IMR-90 (cell line): ENCODE measurements at regions not wholly inside any gene's neighbourhood (a gene's known extent, or its start where the extent isn't known, plus 50 kb on each side); places are given as distances from the start of the nearest gene placed in this dataset.

Experiments
- ATAC-seq: fragments of 200-7000 bp; cut with Tn5 transposase; 2 replicates; pipeline ENCODE4 v1.9.1; 2020; ENCODE audit warnings: low read depth, mild to moderate bottlenecking, moderate library complexity
- BruUV-seq: library from RNA; stranded (reverse); fragments of 400-500 nt; replicated peaks from 2 replicates; lab custom pipeline; 2021; lab: Mats Ljungman, UMichigan
- CTCF ChIA-PET: fragments of 300-600 bp; formaldehyde crosslinking; extraction: SDS; loops from one replicate; lab custom pipeline; 2021; ENCODE audit warnings: antibody characterized with exemption; lab: Yijun Ruan, JAX
- POLR2A ChIA-PET: fragments of 300-600 bp; sonication (Branson Sonifier 250); formaldehyde crosslinking; loops from one replicate; lab custom pipeline; 2022; ENCODE audit warnings: antibody characterized with exemption; ENCODE audit not compliant: unreplicated experiment; lab: Charles Lee
- DNase-seq: peaks from one replicate; pipeline ENCODE4 v3.0.0; 2013
- H2AFZ ChIP-seq: replicated peaks from 2 replicates; pipeline ENCODE3; 2013; ENCODE audit warnings: low read length, mild to moderate bottlenecking; ENCODE audit not compliant: poor library complexity
- H2AK5ac ChIP-seq: 2 replicates; pipeline ENCODE4 v1.6.1; 2013; ENCODE audit warnings: low read depth, low read length, inconsistent platforms
- H2AK9ac ChIP-seq: replicated peaks from 2 replicates; pipeline ENCODE3; 2013; ENCODE audit warnings: mild to moderate bottlenecking, low read depth, low read length, moderate library complexity; ENCODE audit not compliant: poor library complexity
- H2BK120ac ChIP-seq: 2 replicates; pipeline ENCODE4 v1.6.1; 2013; ENCODE audit warnings: low read depth, low read length, inconsistent platforms
- H2BK15ac ChIP-seq: 3 replicates; pipeline ENCODE4 v1.6.1; 2013; ENCODE audit warnings: low read depth, low read length, inconsistent platforms
- H2BK20ac ChIP-seq: 2 replicates; pipeline ENCODE4 v1.6.1; 2013; ENCODE audit warnings: low read depth, mild to moderate bottlenecking, inconsistent platforms, low read length, moderate library complexity
- H2BK5ac ChIP-seq: 2 replicates; pipeline ENCODE4 v1.6.1; 2013; ENCODE audit warnings: mild to moderate bottlenecking, low read depth, low read length, inconsistent platforms; ENCODE audit not compliant: poor library complexity, severe bottlenecking
- H3K14ac ChIP-seq: replicated peaks from 2 replicates; pipeline ENCODE4 v1.6.1; 2013; ENCODE audit warnings: low read depth, low read length, inconsistent platforms
- H3K18ac ChIP-seq: 2 replicates; pipeline ENCODE4 v1.6.1; 2013; ENCODE audit warnings: low read depth, low read length, control low read depth
- H3K23ac ChIP-seq: 2 replicates; pipeline ENCODE4 v1.6.1; 2013; ENCODE audit warnings: low read depth, low read length, inconsistent platforms
- H3K27ac ChIP-seq: 2 replicates; pipeline ENCODE4 v1.5.1; 2013; ENCODE audit warnings: mild to moderate bottlenecking, control low read depth, low read length; ENCODE audit not compliant: insufficient read depth
- H3K27me3 ChIP-seq: 2 replicates; pipeline ENCODE4 v1.6.1; 2013; ENCODE audit warnings: low read length; ENCODE audit not compliant: control insufficient read depth, insufficient read depth
- H3K36me3 ChIP-seq: 2 replicates; pipeline ENCODE4 v1.6.1; 2013; ENCODE audit warnings: low read length, mixed read lengths; ENCODE audit not compliant: control insufficient read depth, insufficient read depth
- H3K4ac ChIP-seq: 2 replicates; pipeline ENCODE4 v1.6.1; 2013; ENCODE audit warnings: low read depth, low read length, inconsistent platforms
- H3K4me1 ChIP-seq: 2 replicates; pipeline ENCODE4 v1.6.1; 2013; ENCODE audit warnings: low read length, mixed read lengths; ENCODE audit not compliant: control insufficient read depth, insufficient read depth
- H3K4me2 ChIP-seq: 2 replicates; pipeline ENCODE4 v1.6.1; 2013; ENCODE audit warnings: low read depth, mild to moderate bottlenecking, control low read depth, low read length, moderate library complexity
- H3K4me3 ChIP-seq: 2 replicates; pipeline ENCODE4 v1.5.1; 2013; ENCODE audit warnings: low read depth, mild to moderate bottlenecking, control low read depth, low read length, moderate library complexity; ENCODE audit not compliant: insufficient read depth
- H3K56ac ChIP-seq: 2 replicates; pipeline ENCODE4 v1.6.1; 2013; ENCODE audit warnings: low read length, inconsistent platforms; ENCODE audit not compliant: insufficient read depth; ENCODE audit errors: extremely low read depth
- H3K79me1 ChIP-seq, 2 experiments: 2 replicates each; pipeline ENCODE4 v1.6.1; 2013; ENCODE audit warnings: low read length in 2 of 2, inconsistent platforms in 1 of 2, low read depth in 1 of 2
- H3K9ac ChIP-seq: 2 replicates; pipeline ENCODE4 v1.6.1; 2013; ENCODE audit warnings: low read depth, low read length, control low read depth
- H3K9me1 ChIP-seq: 2 replicates; pipeline ENCODE4 v1.6.1; 2013; ENCODE audit warnings: low read length, inconsistent platforms; ENCODE audit not compliant: insufficient read depth
- H3K9me3 ChIP-seq: 2 replicates; pipeline ENCODE4 v1.6.1; 2013; ENCODE audit warnings: low read length; ENCODE audit not compliant: control insufficient read depth, insufficient read depth
- H4K20me1 ChIP-seq: 2 replicates; pipeline ENCODE4 v1.6.1; 2013; ENCODE audit warnings: low read length, inconsistent platforms; ENCODE audit not compliant: insufficient read depth
- H4K5ac ChIP-seq: 2 replicates; pipeline ENCODE4 v1.6.1; 2013; ENCODE audit warnings: mild to moderate bottlenecking, low read depth, low read length, control low read depth
- H4K8ac ChIP-seq, 2 experiments: 2 replicates each; pipeline ENCODE4 v1.6.1; 2013; ENCODE audit warnings: low read depth in 2 of 2, low read length in 2 of 2, control low read depth in 1 of 2, inconsistent platforms in 1 of 2
- H4K91ac ChIP-seq: 2 replicates; pipeline ENCODE4 v1.6.1; 2013; ENCODE audit warnings: low read depth, low read length, inconsistent platforms; ENCODE audit not compliant: insufficient read depth
- BHLHE40 ChIP-seq: fragments of 150-350 bp; IDR thresholded peaks from 2 replicates; pipeline ENCODE4 v1.6.1; 2016; ENCODE audit warnings: mild to moderate bottlenecking, low read depth, low read length
- CEBPB ChIP-seq: IDR thresholded peaks from 2 replicates; pipeline ENCODE4 v1.6.1; 2012; ENCODE audit warnings: low read depth, low read length, improper control_type of control experiment
- CHD1 ChIP-seq: IDR thresholded peaks from 2 replicates; pipeline ENCODE4 v1.6.1; 2012; ENCODE audit warnings: low read depth, low read length, improper control_type of control experiment
- CTCF ChIP-seq: conservative IDR thresholded peaks from 2 replicates; pipeline ENCODE4 v1.5.1; 2012; ENCODE audit warnings: mild to moderate bottlenecking, low read depth, low read length, improper control_type of control experiment
- ELK1 ChIP-seq: fragments of 150-350 bp; IDR thresholded peaks from 2 replicates; pipeline ENCODE4 v1.6.1; 2016; ENCODE audit warnings: low read depth, mild to moderate bottlenecking, low read length, moderate library complexity, borderline replicate concordance
- MAFK ChIP-seq: IDR thresholded peaks from 2 replicates; pipeline ENCODE4 v1.6.1; 2012; ENCODE audit warnings: low read depth, low read length, improper control_type of control experiment
- MXI1 ChIP-seq: IDR thresholded peaks from 2 replicates; pipeline ENCODE4 v1.6.1; 2012; ENCODE audit warnings: low read depth, mild to moderate bottlenecking, low read length, moderate library complexity, borderline replicate concordance
- NFE2L2 ChIP-seq: fragments of 150-350 bp; IDR thresholded peaks from 2 replicates; pipeline ENCODE4 v1.6.1; 2016; ENCODE audit warnings: low read depth, mild to moderate bottlenecking, low read length
- POLR2A ChIP-seq: IDR thresholded peaks from 2 replicates; pipeline ENCODE4 v1.6.1; 2012; ENCODE audit warnings: mild to moderate bottlenecking, low read depth, low read length
- RCOR1 ChIP-seq: IDR thresholded peaks from 2 replicates; pipeline ENCODE4 v1.6.1; 2012; ENCODE audit warnings: mild to moderate bottlenecking, low read length, improper control_type of control experiment; ENCODE audit not compliant: insufficient replicate concordance
- RFX5 ChIP-seq: IDR thresholded peaks from 2 replicates; pipeline ENCODE4 v1.8.0; 2012; ENCODE audit warnings: low read depth, mild to moderate bottlenecking, low read length, moderate library complexity
- SMC3 ChIP-seq: fragments of 150-350 bp; IDR thresholded peaks from 2 replicates; pipeline ENCODE4 v1.6.1; 2016; ENCODE audit warnings: low read depth, mild to moderate bottlenecking, antibody characterized with exemption, low read length, moderate library complexity
- USF2 ChIP-seq: fragments of 150-350 bp; IDR thresholded peaks from 2 replicates; pipeline ENCODE4 v1.6.1; 2017; ENCODE audit warnings: mild to moderate bottlenecking, antibody characterized with exemption, low read length, low read depth
- WGBS, 2 experiments: methylation state at CpG; one replicate each; pipeline versions ENCODE4 v1.1.5 to v1.1.7; 2013; ENCODE audit warnings: missing lambda C conversion rate in 2 of 2; ENCODE audit not compliant: insufficient read length in 1 of 2; ENCODE audit errors: extremely low coverage in 2 of 2; 5-methylcytosine and 5-hydroxymethylcytosine counted together
- dilution Hi-C: fragments of 300-500 bp; cut with HindIII; formaldehyde crosslinking; loops from one replicate; pipeline ENCODE4 v1.14.3; 2018; ENCODE audit warnings: low sequenced_read_pairs; ENCODE audit not compliant: unreplicated experiment
- in situ Hi-C: fragments of 300-500 bp; cut with MboI; formaldehyde crosslinking; loops from 3 replicates; pipeline ENCODE4 v1.14.3; 2019; ENCODE audit warnings: low sequenced_read_pairs, inconsistent platforms, mixed read lengths
- intact Hi-C: fragments of 100-400 bp; cut with micrococcal nuclease; formaldehyde crosslinking; loops from 2 replicates; pipeline ENCODE4 v1.10.0; 2022

- DNase-seq (no peak), ATAC-seq (no peak)
- Histone ChIP-seq H4K5ac (no peak overlapping the region), H2BK5ac (no peak overlapping the region), H2AK9ac (no peak overlapping the region), H3K14ac (no peak overlapping the region), H3K56ac (no peak overlapping the region), H4K8ac (no peak overlapping the region), H3K18ac (no peak overlapping the region), H3K23ac (no peak overlapping the region), H2BK120ac (no peak overlapping the region), H3K79me1 (no peaks in the 10 kb centered on the region), H3K9ac (no peak overlapping the region), H3K4me3 (no peak overlapping the region), H3K9me1 (no peaks in the 10 kb centered on the region), H4K91ac (no peak overlapping the region), H3K4ac (no peak overlapping the region), H3K27ac (no peak overlapping the region), H3K4me1 (no peaks in the 10 kb centered on the region), H3K36me3 (no peaks in the 10 kb centered on the region), H3K27me3 (no peaks in the 10 kb centered on the region), H2BK15ac (no peak overlapping the region), H3K4me2 (no peak overlapping the region), H4K20me1 (no peaks in the 10 kb centered on the region), H2BK20ac (no peak overlapping the region), H2AK5ac (no peak overlapping the region), H2AFZ (no peak overlapping the region), H3K9me3 (peaks cover 11% of the 10 kb centered on the region; the same call in 1 of the 2 replicates)
- ChIA-PET CTCF (no interaction called here), POLR2A (no interaction called here)
- dilution Hi-C loops = no loop called here
- in situ Hi-C loops = no loop called here
- WGBS, 2 experiments = 60% methylated on average over 9 of the region's 11 CpGs; no CpG with 5 or more reads in 1 of the 2 experiments
- BruUV-seq = no TSS peak
- no peak for TF ChIP-seq RFX5
- TF ChIP-seq BHLHE40 = no peak
- TF ChIP-seq MXI1 = no peak
- no peak for TF ChIP-seq CTCF
- no peak for TF ChIP-seq POLR2A
- TF ChIP-seq CHD1 = no peak
- no peak for TF ChIP-seq SMC3
- no peak for TF ChIP-seq USF2
- TF ChIP-seq RCOR1 = no peak
- TF ChIP-seq CEBPB = no peak
- no peak for TF ChIP-seq ELK1
- TF ChIP-seq MAFK = no peak
- TF ChIP-seq NFE2L2 = no peak
- intact Hi-C loops = no loop called here
Measured at GRCh38 chr12:118694128-118694775, 287.1 kb upstream of the SRRM4 start.
